GM18867 (cell line): ENCODE measurements at regions not wholly inside any gene's neighbourhood (a gene's known extent, or its start where the extent isn't known, plus 50 kb on each side); places are given as distances from the start of the nearest gene placed in this dataset.

Experiments
- ATAC-seq: cut with Tn5 transposase; IDR thresholded peaks from one replicate; pipeline ENCODE4 v1.9.1; 2021; ENCODE audit warnings: mild to moderate bottlenecking, moderate library complexity; ENCODE audit not compliant: unreplicated experiment

DNA sequence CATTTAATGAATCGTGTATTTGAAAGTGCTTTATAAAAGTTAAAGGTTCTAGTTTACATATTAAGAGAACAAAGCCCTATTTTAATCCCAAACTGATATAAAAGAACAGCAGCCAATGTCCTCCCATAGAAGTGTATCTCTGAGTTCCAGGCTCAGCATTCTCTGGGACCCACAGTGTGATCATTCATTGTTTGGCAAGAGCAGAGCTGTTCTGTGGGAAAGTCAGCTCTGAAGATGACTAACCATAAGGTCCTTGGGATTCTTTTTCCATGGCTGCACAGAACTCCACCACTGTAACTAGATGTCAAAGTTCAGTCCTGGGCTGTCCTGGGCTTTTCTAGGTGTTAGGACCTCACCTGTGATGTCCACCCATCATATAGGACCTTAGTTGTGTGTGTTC lies 157.0 kb upstream of the TLL1 start:
- ATAC-seq: no peak

DNA sequence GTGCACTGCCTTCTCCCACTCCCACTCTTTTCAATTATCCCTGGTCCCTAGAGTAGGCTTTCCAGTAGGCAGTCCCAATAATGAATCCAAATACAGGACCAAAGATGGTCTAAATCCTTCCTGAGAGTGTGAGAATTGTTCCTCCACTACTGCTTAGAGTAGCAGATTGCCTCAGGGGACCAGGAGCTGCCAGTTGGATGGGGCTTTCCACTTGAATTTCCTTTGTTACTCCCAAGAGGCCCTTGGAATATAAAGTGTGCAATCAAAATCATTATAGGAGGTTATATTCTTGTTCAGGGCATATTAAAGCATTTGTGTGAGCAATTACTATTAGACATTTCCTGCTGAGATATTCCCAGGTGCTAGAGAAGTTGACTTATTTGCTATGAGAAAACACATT lies 156.6 kb upstream of the TLL1 start:
- no peak for ATAC-seq

DNA sequence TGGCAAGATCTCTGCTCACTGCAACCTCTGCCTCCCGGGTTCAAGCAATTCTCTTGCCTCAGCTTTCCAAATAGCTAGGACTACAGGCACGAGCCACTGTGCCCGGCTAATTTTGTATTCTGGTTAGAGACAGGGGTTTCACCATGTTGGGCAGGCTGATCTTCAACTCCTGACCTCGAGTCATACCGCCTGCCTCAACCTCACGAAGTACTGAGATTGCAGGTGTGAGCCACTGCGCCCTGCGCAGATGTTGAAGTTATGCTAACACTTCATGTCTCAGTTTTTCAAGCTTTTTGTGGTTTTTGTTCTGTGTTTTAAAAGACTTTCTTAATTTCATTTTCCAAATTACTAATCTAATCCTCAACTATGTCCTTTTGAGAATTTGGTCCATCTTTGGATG lies 154.4 kb upstream of the TLL1 start:
- peak; percentile 91 for ATAC-seq

GRCh38 chr4:165720411-165721082 lies 152.5 kb upstream of the TLL1 start:
- no peak for ATAC-seq

DNA sequence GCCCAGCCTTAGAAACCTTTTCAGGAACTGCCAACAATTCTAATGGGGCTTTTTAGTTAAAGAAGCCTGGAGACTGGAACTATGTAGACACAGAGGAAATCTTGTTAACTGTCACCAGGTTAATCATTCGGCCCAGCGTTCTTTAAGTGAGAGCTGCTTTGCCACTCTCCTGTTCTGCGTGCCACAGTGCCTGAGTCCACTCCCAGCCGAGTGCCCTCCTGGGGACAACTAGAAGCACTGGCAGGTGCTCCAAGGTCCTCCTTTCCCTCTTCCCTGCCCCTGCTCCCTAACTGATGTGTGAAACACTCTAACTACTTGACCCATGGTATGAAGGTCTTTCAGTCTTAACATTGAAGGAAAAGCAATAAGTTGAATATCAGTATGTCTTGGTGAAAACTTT lies 151.2 kb upstream of the TLL1 start:
- ATAC-seq: no peak

- ATAC-seq: no peak
These were observed 149.8 kb upstream of the TLL1 start for GRCh38 chr4:165723051-165723795.

- ATAC-seq: no peak
These were observed 148.3 kb upstream of the TLL1 start for GRCh38 chr4:165724786-165725185.

DNA sequence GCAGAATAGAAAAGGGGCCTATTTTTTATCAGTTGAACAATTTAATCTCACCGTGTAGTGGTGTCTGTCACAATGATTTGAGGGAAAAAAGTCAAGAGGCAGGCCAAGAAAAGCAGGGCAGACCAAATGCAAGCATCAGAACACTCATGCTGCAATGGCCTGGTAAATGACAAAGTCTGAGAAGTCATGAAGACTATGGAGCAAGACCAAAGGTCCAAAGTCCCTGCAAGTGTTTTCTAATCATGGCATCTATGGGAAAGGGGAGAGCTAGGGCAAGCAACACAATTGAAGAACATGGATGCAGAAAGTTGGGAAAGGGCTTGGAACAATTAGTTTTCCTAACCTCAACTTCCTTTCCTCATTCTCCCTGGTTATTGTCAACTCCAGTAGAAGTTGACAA lies 147.7 kb upstream of the TLL1 start:
- ATAC-seq: no peak

- no peak for ATAC-seq
These were observed 146.2 kb upstream of the TLL1 start for GRCh38 chr4:165726831-165727230.

DNA sequence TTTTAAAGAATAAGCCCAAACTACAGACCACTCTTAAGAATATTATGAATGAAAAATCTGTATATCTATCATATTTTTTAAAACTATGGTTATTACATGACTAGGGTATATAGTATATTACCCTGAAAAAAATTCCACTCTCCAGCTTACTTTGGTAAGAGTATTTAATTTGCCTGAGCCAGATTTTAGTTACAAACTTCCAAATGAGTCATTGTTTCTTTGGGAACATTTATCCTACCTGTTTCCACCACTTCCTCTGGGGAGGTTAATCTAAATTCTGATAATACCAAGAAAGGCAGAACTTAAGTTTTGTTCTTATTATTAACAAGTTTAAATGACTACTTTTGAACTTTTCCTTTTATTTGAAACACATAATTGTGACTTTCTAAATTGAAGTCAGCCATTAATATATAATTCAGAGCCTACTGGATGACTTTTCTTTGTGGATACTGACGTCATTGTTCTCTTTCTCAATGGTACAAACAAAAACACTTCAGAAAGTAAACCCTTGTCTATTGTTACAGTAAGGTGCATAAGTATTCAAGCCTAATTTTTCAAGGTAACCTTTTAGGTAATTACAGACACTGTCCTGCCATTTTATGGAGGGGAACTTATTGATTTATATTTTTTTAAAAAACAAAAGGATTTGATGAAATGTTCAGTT lies 135.6 kb upstream of the TLL1 start:
- ATAC-seq: no peak

GRCh38 chr4:165738571-165738970 lies 134.5 kb upstream of the TLL1 start:
- ATAC-seq: peak; percentile 87

- ATAC-seq: no peak
These were observed 132.1 kb upstream of the TLL1 start for GRCh38 chr4:165740911-165741310.

GRCh38 chr4:165743422-165743821 lies 129.6 kb upstream of the TLL1 start:
- no peak for ATAC-seq

DNA sequence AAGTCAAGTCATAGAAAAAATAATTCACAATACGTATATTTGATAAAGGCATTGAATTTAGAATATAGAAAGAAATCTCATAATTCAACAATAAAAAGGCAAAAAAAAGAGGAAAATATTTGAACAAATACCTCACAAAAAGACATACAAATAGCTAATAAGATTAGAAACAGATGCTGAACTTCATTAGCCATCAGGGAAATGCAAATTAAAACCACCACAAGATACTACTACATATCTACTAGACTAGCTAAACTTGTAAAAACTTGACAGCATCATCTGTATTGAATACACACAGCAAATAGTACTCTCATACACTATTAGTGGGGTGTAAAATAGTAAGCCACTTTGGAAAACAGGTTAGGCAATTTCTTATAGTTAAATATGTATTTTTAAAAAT lies 128.7 kb upstream of the TLL1 start:
- no peak for ATAC-seq

GRCh38 chr4:165748321-165748720 lies 124.7 kb upstream of the TLL1 start:
- ATAC-seq: no peak

DNA sequence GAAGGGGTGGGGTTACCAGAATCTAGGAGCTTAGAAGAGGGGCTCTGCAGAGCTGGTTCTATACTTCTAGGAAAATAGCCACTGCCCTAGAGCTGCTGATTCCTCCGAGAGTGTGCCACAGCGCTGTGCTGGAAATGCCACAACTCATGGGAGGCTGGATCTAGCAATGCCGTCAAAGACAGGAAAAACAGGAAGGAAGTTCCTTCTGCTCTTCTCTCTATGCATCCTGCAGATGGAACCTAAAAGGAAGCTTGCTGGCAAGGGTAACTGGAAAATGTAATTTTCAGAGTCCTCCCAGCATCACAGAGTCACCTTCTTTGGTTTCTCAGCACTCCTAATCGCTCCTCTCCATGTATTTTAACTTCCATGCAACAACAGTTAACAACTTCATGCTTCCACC lies 121.2 kb upstream of the TLL1 start:
- no peak for ATAC-seq

DNA sequence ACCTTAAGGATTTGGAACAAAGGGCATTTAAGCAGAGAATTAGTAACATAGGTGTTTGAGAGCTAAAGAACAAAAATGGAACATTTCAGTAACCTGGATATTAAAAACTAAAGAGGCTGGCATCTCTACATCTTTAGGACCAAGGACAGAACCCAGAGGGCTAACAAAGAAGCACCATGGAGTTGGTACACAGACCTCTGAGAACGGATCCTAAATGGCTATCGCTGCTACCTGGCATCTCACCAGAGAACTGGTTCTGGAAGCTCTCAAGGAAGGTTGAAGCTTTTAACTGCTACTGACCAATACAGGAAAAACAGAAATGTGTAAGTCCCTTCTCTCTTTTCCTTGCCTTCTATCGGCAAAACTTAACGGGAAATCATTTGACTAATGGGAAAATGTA lies 118.4 kb upstream of the TLL1 start:
- no peak for ATAC-seq

DNA sequence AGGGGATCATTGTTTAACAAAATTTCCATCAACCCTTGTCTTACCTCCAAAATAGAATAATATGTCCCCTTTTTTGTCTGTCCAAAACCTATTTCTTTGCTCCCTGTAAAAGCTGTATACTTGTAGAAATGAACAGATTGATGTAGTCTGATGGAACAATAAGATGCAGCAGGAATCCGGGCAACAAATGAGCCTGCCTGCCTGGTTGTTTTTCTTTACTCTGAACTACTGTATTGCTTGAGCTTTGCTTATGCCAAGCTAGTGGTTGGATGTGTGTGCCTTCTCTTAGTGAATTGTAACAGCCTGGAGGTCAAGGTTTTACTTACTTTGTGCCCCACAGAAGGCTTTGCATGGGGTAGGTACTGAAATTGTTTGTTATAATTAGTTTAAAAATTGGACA lies 116.2 kb upstream of the TLL1 start:
- ATAC-seq: no peak

DNA sequence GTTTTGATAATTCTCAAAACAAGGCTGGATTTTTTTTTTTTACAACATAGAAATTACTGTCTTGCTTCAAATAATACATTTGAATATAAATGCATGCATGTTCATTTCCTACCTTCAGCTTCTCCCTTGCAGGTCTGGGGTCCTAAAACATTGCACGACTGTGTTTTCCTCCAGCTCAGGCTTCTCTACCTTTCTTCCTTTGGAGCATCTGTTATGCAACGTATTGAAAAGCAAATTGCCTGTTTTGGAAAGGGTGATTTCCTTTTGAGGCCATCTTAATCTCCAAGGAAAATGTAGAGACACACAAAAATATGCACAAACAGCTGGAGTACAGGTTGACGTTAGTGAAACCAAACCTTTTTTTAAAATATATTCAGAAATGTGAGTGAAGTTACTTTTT lies 115.6 kb upstream of the TLL1 start:
- no peak for ATAC-seq

GRCh38 chr4:165758086-165758485 lies 115.0 kb upstream of the TLL1 start:
- ATAC-seq: no peak

DNA sequence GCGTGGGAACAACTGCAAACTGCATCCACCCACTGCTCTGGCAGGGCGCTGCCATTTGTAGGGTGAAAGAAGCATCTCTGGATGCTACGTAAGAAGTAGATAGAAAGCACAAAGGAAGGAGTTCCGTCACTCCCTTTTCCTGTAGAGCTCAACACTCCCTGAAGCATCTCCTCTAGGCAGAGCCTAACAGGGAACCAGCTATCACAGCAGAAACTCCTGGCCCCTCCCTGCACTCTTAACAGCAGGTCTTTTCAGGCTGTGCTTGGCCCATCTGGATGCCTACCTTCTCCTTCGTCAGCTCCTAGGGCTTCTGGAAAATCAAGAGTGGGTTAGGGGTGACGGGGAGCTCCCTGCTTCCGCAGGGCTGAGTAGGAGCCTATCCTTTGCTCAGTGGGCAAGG lies 112.9 kb upstream of the TLL1 start:
- no peak for ATAC-seq

GRCh38 chr4:165761963-165762362 lies 111.1 kb upstream of the TLL1 start:
- ATAC-seq: no peak
